Kidney capillary endothelial cell (primary cell): ENCODE measurements at regions not wholly inside any gene's neighbourhood (a gene's known extent, or its start where the extent isn't known, plus 50 kb on each side); places are given as distances from the start of the nearest gene placed in this dataset.
"Not testable (repeated sequence)": the region's sequence is repeated elsewhere in the genome, so short reads cannot be mapped to it uniquely, and the experiment has no call there.

Experiments used
- DNase-seq: peaks from one replicate; pipeline ENCODE4 v3.0.0-alpha.2; 2018; ENCODE audit warnings: low spot score

DNA sequence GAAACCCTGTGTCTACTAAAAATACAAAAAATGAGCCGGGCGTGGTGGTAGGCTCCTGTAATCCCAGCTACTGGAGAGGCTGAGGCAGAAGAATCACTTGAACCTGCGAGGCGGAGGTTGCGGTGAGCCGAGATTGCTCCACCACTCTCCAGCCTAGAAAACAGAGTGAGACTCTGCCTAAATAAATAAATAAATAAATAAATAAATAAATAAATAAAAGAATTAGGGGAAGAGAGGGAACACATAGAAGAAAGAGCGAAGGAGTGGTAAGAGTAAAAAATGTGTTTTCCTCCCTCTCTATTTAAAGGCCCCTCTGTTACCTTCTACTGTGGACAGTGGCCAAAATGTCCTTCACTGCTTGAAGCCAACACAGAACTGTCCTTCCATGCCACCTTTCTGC is 103.9 kb upstream of the SOX21 start:
- no peak for DNase-seq

DNA sequence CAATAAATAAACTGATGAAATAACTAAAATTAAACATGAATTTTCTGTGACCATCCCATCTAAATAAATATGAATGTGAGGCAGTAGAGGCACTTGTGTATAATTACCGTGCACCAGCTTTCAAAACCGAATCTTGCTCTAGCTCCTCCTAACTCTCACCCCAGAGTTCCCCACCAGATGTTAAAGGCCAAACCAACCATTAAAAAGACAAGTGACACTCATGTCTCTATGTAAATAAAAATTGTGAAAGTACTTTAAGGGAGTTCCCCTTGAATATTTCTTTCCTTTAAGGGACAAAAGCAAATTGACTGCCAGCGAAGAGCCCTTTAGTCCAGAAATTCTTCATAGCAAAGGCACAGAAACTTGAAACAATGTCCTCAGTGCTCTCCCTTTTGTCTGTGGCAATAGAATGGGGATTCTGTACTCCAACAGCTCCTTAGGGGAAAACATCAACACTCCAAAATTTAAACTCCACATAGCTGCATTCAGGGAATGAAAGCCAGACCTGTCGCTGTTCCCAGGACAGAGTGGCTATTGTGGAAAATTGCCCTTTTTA is 101.7 kb upstream of the SOX21 start:
- DNase-seq, result no peak

DNA sequence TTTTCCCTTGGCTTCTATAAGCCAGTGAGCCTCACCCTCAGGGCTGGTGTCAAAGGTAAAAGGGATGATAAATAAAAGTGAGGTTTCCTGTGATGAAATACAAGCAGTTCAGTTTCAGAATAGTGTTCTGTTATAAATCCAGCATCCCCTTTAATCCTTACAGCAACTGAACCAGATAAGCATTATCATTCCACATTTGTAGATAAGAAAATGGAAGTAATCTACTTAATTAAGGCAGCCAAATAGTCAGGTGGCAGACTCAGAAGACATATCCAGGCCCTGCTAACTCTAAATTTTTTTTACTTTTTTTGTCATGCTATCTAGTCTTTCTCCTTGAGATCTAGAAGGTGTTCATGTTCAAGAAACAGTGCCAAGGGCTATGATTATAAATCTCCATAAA is 99.4 kb upstream of the SOX21 start:
- no peak for DNase-seq

DNA sequence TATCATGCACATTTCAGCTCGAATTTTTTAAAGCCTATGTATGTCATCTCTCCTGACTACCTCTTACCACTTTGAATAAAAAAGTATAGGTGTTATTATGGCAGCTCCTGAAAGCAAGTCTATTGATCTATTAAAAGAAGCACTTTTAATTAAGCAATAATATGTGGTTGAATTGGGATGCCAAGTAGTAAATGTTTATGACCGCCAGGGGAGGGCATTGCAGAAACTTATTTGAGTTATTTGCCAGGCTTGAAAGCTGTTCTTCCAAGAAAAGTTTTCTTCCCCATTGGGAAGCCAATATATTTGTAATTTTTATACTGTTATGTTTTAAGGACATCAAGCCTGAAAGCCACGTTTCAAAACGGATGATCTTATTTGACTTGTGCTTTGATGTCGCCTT is 88.1 kb upstream of the SOX21 start:
- no peak for DNase-seq

DNA sequence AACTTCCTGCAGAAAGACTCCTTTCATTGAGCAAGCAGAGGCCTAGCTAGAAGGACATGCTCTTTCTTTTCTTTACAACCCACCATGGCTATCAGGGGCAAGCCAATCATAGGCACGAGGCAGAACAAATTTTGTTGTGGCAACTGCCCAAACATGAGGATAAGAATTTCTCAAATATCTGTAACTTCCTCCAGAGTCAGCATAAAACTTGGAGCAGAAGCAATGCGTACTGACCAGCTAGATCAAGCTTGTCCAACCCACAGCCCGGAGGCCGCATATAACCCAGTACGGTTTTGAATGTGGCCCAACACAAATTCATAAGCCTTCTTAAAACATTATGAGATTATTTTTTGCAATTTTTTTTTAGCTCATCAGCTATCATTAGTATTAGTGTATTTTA is 87.0 kb upstream of the SOX21 start:
- DNase-seq, result no peak

DNA sequence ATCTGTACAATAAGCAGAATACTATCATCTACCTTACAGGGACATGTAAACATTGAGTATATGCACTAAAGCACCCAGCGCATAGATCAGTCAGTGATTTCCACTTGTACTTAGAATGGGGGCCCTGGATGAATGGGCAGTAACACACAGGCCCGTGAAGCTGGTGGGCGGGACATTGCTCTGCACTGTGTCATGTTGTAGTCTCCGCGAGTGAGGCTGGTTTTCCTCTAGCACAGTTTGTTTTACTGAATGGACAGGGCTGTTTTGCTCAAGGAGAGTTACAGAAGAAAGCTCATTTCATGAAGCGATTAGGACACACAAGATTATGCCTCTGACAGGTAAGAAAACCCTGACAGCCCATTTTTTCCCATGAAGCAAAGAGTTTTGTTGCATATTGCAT is 86.4 kb upstream of the SOX21 start:
- no peak for DNase-seq

DNA sequence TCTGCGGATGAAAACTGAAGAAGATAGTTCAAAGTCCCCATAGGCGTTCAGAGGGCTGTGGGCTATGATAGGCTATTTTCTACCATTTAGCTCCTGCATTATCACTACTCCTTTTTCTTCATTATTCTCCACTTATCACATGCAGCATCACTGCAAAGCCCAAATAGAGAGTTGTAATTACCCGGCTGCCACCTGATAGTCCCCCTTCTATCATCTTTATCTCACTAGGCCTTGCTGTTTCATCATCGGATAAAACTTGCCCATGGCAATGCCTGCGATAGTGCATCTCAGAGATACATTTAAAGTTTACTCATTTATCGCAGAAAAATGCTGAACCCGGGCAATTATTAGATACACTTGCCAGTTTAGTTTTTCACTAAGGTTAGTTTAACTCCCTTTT is 82.9 kb upstream of the SOX21 start:
- DNase-seq, result no peak

DNA sequence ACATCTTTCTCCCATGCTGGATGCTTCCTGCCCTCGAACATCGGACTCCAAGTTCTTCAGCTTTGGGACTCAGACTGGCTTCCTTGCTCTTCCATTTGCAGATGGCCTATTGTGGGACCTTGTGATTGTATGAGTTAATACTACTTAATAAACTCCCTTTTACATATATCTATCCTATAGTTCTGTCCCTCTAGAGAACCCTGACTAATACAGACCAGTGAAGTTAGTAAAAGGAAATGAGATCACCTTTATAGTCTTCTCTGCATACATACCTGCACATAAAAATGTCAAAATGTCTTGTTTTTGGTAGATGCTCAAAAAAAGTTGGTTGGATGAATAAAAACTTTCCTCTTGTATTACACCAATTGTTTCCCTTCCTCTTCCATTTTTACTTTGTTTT is 73.9 kb upstream of the SOX21 start:
- not testable (repeated sequence) for DNase-seq

DNA sequence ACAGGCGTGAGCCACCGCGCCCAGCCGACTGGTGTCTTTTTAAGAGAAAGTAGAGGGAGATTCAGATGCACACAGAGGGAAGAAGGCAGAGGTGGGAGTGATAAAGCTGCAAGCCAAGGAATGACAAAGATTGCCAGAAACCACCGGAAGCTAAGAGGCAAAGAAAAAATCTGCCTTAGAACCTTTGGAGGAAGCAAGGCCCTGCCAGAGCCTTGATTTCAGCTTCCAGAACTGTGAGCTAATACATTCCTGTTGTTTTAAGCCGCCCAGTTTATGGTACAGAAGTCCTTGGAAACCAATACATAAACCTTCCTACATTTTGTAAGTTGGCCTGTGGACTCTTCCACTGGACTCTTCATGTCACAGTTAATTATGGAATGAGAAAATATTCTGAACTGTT is 71.7 kb upstream of the SOX21 start:
- DNase-seq, result no peak

DNA sequence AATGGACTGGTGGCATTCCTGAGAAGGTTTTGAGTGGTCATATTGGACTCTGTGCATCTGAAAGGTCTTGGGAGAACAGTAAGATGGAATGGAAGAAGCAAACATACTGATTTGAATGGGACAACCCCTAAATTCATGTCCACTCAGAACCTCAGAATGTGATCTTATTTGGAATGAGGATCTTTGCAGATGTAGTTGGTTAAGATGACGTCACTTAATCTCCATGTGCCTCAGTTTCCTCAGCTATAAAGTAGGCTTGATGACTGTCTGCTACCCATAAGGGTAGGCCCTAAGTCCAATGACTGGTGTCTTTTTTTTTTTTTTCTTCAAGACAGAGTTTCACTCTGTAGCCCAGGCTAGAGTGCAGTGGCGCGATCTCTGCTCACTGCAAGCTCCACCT is 71.1 kb upstream of the SOX21 start:
- no peak for DNase-seq

DNA sequence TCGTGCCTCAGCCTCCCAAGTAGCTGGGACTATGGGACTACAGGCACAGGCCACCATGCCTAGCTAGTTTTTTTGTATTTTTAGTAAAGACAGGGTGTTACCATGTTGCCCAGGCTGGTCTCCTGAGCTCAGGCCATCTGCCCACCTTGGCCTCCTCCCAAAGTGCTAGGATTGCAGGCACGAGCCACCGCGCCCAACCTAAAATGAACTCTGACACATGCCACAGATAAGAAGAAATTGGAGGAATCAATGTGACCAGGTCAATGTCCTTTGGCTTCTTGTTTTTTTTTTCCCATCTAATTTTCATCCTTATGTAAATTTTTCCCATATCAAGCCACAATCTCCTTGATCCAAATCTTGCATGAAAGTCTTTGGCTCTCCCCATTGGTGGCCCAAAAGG is 68.1 kb upstream of the SOX21 start:
- DNase-seq, result no peak

DNA sequence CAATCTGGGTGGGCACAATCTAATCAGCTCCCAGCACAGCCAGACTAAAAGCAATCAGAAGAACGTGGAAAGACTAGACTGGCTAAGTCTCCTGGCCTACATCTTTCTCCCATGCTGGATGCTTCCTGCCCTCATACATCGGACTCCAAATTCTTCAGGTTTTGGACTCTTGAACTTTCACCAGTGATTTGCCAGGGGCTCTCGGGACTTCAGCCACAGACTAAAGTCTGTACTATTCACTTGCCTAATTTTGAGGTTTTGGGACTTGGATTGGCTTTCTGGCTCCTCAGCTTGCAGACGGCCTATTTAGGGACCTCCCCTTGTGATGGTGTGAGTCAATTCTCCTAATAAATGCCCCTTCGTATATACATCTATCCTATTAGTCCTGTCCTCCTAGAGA is 66.6 kb upstream of the SOX21 start:
- DNase-seq, result no peak

DNA sequence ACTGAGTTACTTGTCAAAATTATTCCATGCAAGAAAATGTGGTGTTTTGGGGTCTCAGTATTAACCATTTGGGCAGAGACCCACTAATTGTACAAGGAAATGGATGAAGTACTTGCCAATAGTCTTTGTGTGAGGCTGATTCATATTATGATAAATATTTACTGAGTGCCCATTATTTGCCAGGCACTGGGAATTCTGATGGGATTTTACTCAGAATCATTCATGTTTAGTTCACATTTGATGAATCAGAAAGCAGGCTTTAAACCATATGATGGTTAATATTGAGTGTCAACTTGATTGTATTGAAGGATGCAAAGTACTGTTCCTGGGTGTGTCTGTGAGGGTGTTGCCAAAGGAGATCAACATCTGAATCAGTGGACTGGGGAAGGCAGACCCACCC is 66.2 kb upstream of the SOX21 start:
- no peak for DNase-seq

DNA sequence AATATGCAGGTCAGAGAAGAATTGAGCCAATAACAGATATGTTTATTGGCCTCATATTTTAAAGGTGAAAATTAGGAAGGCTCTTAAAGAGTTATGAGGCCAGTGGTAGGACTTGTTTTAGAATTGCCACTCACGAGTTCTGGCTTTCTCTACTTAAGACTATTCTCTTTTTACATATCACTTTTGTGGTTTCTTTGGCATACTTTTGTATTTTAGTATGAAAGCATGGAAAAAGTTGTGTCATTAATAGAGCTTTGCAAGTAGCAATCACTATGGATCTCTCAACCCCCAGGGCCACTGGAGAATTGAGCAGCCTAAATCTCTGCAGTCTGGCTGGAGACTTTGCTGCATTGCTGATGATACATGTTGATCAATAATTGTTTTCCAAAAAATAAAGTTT is 64.6 kb upstream of the SOX21 start:
- no peak for DNase-seq

DNA sequence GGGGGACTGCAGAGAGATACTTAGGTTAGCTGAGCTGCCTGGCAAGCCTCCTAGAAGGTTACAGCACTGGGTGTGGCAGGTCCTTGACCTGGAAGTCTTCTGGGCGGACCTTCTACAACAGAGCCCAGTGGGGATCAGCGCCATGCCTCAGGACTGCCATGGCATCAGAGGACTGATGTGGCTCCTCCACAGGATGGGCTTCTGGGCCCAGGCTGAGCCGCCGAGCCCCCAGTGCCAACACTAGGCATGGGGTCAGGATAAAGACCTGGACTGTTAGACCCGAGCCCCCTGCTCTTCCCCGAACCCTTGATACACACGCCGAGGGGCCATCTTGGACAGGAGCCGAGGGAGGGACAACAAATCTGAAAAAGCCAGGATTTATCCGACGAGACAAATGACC is 64.0 kb upstream of the SOX21 start:
- no peak for DNase-seq

DNA sequence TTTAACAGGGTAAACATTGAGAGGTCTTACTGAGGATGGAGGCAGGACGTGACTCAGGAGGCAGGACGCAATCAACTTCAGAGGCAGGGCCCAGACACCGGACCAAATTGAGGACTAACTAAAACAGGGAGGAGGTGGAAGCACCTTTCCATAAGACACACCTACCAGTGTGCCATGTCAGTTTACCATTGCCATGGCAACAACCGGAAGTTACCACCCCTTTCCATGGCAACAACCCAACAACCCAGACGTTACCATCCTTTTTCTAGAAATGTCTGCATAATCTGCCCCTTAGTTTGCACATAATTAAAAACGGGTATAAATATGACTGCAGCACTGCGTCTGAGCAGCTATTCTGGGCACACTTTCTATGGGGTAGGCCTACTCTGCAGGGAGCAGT is 53.5 kb upstream of the SOX21 start:
- DNase-seq, result no peak

DNA sequence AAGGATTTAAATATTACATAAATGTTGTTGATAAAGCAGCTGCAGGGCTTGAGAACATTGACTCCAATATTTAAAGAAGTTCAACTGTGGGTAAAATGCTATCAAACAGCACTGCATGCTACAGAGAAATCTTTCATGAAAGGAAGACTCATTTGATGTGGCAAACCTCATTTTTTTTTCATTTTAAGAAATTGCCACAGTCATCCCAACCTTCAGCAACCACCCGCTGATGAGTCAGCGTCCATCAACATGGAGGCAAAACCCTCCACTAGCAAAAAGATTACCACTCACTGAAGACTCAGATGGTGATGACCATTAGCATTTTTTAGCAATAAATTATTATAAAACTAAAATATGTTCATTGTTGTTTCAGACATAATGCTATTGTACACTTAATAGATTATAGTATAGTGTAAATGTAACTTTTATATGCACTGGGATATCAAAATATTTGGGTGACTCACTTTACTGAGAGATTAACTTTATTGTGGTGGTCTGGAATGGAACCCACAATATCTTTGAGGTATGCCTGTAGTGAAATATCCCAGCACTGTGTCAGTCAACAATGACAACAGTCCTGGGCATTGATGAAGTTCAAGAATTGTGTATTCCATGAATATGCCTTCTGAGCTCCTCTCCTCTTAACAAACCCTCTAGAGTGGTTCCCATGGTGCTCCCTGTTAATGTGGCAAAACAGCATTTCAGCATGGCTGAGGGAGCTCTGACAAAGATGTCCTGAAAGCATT is 52.4 kb upstream of the SOX21 start:
- no peak for DNase-seq
